Sigmoid colon (tissue), 4 donors: ENCODE measurements at regions not wholly inside any gene's neighbourhood (a gene's known extent, or its start where the extent isn't known, plus 50 kb on each side); places are given as distances from the start of the nearest gene placed in this dataset.

Experiments used
- CTCF ChIP-seq, 4 experiments: fragments of 450-650 bp in 3 of 4; fragments of 200-600 bp in 1 of 4; IDR thresholded peaks; one replicate each; pipeline ENCODE4 v1.5.1; 2016 to 2019; ENCODE audit warnings: antibody characterized with exemption in 4 of 4, mild to moderate bottlenecking in 3 of 4, moderate library complexity in 2 of 4
- EP300 ChIP-seq, 4 donors: sonication (generic); formaldehyde crosslinking; IDR thresholded peaks; one replicate each; pipeline ENCODE4 v1.6.1; 2017; ENCODE audit warnings: antibody characterized with exemption in 4 of 4
- POLR2A ChIP-seq, 2 donors: fragments of 450-650 bp; IDR thresholded peaks; one replicate each; pipeline ENCODE4 v1.6.1; 2016; ENCODE audit warnings: antibody characterized with exemption in 2 of 2, mild to moderate bottlenecking in 2 of 2, moderate library complexity in 2 of 2
- POLR2AphosphoS5 ChIP-seq, 4 donors: sonication (generic); formaldehyde crosslinking; IDR thresholded peaks; one replicate each; pipeline ENCODE4 v1.6.1; 2017; ENCODE audit warnings: antibody characterized with exemption in 4 of 4

GRCh38 chr5:27313549-27313948 lies 275.2 kb upstream of the CDH9 start:
- TF ChIP-seq CTCF (IDR thresholded peaks at IDR 0.05) (no peak), EP300 (IDR thresholded peaks at IDR 0.05) (no peak), POLR2A (IDR thresholded peaks at IDR 0.05) (no peak), POLR2AphosphoS5 (IDR thresholded peaks at IDR 0.05) (no peak)
